ENCODE measurements at regions not wholly inside any gene's neighbourhood (a gene's known extent, or its start where the extent isn't known, plus 50 kb on each side); places are given as distances from the start of the nearest gene placed in this dataset.

GRCh38 chr9:75500479-75500878 lies 390.0 kb upstream of the PCSK5 start:
- TF ChIP-seq, protein P1, sequence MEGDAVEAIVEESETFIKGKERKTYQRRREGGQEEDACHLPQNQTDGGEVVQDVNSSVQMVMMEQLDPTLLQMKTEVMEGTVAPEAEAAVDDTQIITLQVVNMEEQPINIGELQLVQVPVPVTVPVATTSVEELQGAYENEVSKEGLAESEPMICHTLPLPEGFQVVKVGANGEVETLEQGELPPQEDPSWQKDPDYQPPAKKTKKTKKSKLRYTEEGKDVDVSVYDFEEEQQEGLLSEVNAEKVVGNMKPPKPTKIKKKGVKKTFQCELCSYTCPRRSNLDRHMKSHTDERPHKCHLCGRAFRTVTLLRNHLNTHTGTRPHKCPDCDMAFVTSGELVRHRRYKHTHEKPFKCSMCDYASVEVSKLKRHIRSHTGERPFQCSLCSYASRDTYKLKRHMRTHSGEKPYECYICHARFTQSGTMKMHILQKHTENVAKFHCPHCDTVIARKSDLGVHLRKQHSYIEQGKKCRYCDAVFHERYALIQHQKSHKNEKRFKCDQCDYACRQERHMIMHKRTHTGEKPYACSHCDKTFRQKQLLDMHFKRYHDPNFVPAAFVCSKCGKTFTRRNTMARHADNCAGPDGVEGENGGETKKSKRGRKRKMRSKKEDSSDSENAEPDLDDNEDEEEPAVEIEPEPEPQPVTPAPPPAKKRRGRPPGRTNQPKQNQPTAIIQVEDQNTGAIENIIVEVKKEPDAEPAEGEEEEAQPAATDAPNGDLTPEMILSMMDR (conservative IDR thresholded peaks at IDR 0.05 in 1 of 2, IDR thresholded peaks at IDR 0.05 in 1 of 2; ENCODE audit: extremely low read depth in 1 of 2, insufficient read depth in 1 of 2, low read depth in 1 of 2, low read length in 2 of 2) = no peak
- no peak for TF ChIP-seq EZH2 (IDR thresholded peaks at IDR 0.05; ENCODE audit: borderline replicate concordance, low read length)
